ENCODE measurements at regions not wholly inside any gene's neighbourhood (a gene's known extent, or its start where the extent isn't known, plus 50 kb on each side); places are given as distances from the start of the nearest gene placed in this dataset.

DNA sequence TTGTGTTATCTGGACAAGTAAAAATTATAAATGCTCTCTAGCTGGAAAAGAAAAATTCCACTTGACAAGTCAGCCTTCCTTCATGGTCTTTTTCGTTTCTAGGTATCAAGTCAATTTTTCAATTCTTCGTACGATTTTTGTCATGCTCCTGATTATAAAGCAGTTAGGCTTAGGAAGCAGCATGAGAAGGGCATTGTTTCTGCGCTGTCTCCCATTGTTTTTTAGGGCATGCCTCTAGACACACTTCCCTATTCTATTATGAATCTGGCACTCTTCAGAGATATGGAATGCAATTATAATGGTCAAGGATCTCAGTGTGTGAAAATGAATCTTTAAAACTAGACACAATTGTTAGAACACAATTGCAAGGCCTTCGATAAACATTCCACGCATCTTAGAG is 164.1 kb upstream of the FAT1 start:
- no peaks in the 10 kb centered on the region for H3K27me3 Mint-ChIP-seq (ENCODE audit: low read depth)
- intact Hi-C loops (cut with micrococcal nuclease) = no loop called here

DNA sequence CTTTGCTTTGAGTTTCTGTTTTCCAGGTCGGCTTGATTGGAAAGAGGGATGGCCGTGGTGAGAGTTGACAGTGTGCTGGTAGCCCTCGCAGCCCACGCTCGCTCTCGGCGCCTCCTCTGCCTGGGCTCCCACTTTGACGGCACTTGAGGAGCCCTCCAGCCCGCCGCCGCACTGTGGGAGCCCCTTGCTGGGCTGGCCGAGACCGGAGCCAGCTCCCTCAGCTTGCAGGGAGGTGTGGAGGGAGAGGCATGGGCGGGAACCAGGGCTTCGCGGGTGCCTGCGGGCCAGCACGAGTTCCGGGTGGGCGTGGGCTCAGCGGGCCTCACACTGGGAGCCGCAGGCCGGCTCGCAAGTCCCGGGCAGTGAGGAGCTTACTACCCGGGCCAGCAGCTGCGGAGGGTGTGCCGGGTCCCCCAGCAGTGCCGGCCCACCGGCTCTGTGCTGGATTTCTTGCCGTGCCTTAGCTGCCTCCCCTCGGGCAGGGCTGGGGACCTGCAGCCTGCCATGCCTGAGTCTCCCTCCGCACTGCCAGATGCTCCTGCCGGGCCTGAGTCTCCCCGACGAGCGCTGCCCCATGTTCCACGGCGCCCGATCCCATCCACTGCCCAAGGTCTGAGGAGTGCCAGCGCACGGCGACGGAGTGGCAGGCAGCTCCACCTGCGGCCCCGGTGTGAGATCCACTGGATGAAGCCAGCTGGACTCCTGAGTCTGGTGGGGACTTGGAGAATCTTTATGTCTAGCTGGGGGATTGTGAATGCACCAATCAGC is 166.4 kb upstream of the FAT1 start:
- Mint-ChIP-seq H3K27me3 (ENCODE audit: low read depth) (no peaks in the 10 kb centered on the region), H3K36me3 (ENCODE audit: low read depth) (no peaks in the 10 kb centered on the region), H3K4me3 (no peak overlapping the region), H3K4me1 (ENCODE audit: low read depth) (no peaks in the 10 kb centered on the region), H3K27ac (no peak overlapping the region), H3K9me3 (peaks cover 4% of the 10 kb centered on the region)
- DNase-seq = no peak
- CTCF ChIA-PET = no interaction called here
- intact Hi-C loops (cut with micrococcal nuclease) = no loop called here

More for the DNA sequence above, 164.1 kb upstream of the FAT1 start:
- CTCF ChIA-PET = no interaction called here
- Mint-ChIP-seq H3K27ac (no peak overlapping the region), H3K36me3 (ENCODE audit: low read depth) (no peaks in the 10 kb centered on the region), H3K4me3 (no peak overlapping the region), H3K4me1 (ENCODE audit: low read depth) (no peaks in the 10 kb centered on the region), H3K9me3 (peaks cover 4% of the 10 kb centered on the region)
- no peak for DNase-seq

DNA sequence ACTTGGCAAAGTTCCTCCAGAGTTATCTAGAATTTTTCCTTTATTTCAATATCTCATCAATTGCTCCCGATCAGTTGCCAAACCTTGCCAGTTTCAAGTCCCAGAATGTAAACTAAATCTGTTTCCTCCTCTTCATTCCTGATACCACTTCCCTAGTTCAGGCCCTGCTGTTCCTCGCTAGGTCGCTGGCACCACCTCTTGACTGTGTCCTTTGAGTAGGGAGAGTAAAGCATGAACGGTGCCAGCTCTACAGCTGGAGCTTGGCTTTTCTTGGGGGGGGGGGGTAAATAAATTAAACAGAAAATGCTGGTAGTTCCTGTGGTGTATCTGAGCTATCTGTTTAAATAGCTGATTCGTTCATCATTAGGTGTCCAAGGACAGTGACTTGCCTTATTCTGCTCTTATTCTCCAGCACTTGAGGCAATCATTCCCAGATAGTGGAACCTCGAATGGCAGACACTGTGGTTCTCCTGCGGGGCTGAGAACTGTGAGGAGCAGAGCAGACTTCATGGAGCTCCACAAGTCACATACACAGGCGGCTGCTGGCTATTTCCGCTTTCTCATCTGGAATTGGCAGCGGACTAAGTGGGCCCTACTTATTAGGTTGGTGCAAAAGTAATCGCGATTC is 168.3 kb upstream of the FAT1 start:
- no peak for DNase-seq
- Mint-ChIP-seq H3K9me3 (peaks cover 8% of the 10 kb centered on the region), H3K36me3 (ENCODE audit: low read depth) (no peaks in the 10 kb centered on the region), H3K4me1 (ENCODE audit: low read depth) (no peaks in the 10 kb centered on the region), H3K4me3 (no peak overlapping the region), H3K27me3 (ENCODE audit: low read depth) (no peaks in the 10 kb centered on the region), H3K27ac (no peak overlapping the region)
- CTCF ChIA-PET = no interaction called here
- intact Hi-C loops (cut with micrococcal nuclease) = no loop called here

DNA sequence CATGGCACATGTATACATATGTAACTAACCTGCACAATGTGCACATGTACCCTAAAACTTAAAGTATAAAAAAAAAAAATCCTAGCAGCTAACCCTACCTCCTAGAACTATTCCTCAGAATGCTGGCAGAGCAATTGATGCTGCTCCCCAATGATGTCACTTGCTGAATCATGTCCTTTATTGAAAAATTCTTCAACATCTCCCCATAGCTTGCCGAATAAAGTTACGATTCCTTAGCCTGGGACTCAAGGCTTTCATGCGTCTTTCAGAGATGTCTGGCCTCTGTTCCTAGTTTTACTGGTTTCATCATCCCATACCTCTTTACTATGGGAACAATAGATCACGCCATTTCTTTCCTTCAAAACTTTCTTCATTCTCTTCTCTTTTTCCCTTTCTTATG is 174.7 kb upstream of the FAT1 start:
- H3K27me3 Mint-ChIP-seq (ENCODE audit: low read depth) = peaks cover 3% of the 10 kb centered on the region
- no peak for DNase-seq
- H3K9me3 Mint-ChIP-seq = peaks cover 13% of the 10 kb centered on the region
- intact Hi-C loops (cut with micrococcal nuclease) = no loop called here
- no peak overlapping the region for H3K27ac Mint-ChIP-seq
- H3K4me3 Mint-ChIP-seq = no peak overlapping the region
- H3K36me3 Mint-ChIP-seq (ENCODE audit: low read depth) = no peaks in the 10 kb centered on the region
- H3K4me1 Mint-ChIP-seq (ENCODE audit: low read depth) = no peaks in the 10 kb centered on the region
- CTCF ChIA-PET = interaction anchor here (0.6 kb wide), 1 partner anchor 12 kb away, joined by 4 read pairs; no protein-coding TSS in a partner anchor

DNA sequence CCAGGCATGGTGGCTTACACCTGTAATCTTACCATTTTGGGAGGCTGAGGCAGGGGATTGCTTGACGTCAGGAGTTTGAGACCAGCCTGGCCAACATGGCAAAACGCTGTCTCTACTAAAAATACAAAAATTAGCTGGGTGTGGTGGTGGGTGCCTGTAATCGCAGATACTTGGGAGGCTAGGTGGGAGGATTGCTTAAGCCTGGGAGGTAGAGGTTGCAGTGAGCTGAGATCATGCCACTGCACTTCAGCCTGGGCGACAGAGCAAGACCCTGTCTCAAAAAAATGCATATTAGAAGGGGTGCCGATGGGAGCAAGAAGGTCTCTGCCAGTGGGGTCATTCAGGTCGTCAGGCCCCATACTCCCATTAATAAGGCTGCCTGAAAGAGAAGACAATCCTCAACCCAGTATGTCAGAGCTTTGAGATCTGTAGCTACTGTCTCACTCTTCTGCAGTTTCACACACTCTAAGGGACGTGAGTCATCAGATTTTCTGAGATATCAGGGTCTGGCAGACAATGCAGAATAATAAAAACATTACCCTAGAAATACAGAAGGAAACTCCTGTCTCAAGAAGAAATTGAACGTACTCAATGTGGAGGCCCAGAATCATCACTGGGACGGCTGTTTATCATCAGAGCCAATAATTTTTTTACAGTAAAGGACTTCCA is 176.7 kb upstream of the FAT1 start:
- H3K9me3 Mint-ChIP-seq = peaks cover 13% of the 10 kb centered on the region
- intact Hi-C loops (cut with micrococcal nuclease) = no loop called here
- H3K27me3 Mint-ChIP-seq (ENCODE audit: low read depth) = peaks cover 3% of the 10 kb centered on the region
- no peak for DNase-seq
- H3K4me1 Mint-ChIP-seq (ENCODE audit: low read depth) = no peaks in the 10 kb centered on the region
- H3K36me3 Mint-ChIP-seq (ENCODE audit: low read depth) = no peaks in the 10 kb centered on the region
- H3K4me3 Mint-ChIP-seq = no peak overlapping the region
- H3K27ac Mint-ChIP-seq = no peak overlapping the region
- CTCF ChIA-PET = interaction anchor here (0.7 kb wide), 1 partner anchor 175 kb away, joined by 3 read pairs; no protein-coding TSS in a partner anchor

DNA sequence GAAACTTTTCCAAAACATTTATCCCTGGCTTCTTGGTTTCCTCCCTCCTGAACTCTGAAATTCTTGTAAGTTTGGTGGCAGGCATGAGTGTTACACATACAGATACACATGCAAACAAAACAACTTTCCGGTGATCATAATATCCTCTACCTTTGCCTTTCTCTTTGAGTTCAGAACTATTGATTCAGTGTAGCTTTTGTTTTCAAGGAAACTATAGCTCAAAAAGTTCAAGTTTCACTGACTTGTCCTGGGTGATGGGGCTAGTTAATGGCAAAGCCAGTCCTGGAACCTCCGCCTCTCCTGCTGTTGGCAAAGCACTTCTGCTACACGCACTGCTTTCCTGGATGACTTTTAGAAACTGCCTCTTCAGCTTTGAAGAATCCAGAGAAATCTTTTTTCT is 177.3 kb upstream of the FAT1 start:
- no peaks in the 10 kb centered on the region for H3K4me1 Mint-ChIP-seq (ENCODE audit: low read depth)
- no peak overlapping the region for H3K27ac Mint-ChIP-seq
- CTCF ChIA-PET = no interaction called here
- intact Hi-C loops (cut with micrococcal nuclease) = no loop called here
- H3K4me3 Mint-ChIP-seq = no peak overlapping the region
- DNase-seq = no peak
- H3K9me3 Mint-ChIP-seq = peaks cover 13% of the 10 kb centered on the region
- no peaks in the 10 kb centered on the region for H3K36me3 Mint-ChIP-seq (ENCODE audit: low read depth)
- peaks cover 3% of the 10 kb centered on the region for H3K27me3 Mint-ChIP-seq (ENCODE audit: low read depth)

DNA sequence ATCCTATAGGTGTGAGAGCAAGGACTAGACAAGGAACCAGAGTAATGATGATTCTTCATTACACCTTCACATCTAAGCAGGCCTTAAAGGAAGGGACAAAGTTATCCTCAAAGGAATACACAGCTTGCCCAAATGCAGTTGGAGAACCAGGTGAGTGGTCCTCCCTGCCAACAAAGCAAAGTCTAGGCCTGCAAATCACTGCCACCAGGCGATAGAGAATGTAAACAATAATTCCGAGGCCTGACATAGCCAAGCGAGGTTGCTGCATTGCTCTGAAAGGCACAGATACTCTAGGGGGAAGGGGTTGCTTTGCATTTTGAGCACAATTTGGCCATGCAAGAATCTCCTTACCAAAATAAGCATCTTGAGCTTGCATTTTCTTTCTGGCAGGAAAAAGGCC is 178.2 kb upstream of the FAT1 start:
- CTCF ChIA-PET = no interaction called here
- Mint-ChIP-seq H3K4me3 (no peak overlapping the region), H3K36me3 (ENCODE audit: low read depth) (no peaks in the 10 kb centered on the region), H3K27me3 (ENCODE audit: low read depth) (peaks cover 3% of the 10 kb centered on the region), H3K4me1 (ENCODE audit: low read depth) (no peaks in the 10 kb centered on the region), H3K27ac (no peak overlapping the region), H3K9me3 (peaks cover 11% of the 10 kb centered on the region)
- intact Hi-C loops (cut with micrococcal nuclease) = no loop called here
- DNase-seq = no peak

DNA sequence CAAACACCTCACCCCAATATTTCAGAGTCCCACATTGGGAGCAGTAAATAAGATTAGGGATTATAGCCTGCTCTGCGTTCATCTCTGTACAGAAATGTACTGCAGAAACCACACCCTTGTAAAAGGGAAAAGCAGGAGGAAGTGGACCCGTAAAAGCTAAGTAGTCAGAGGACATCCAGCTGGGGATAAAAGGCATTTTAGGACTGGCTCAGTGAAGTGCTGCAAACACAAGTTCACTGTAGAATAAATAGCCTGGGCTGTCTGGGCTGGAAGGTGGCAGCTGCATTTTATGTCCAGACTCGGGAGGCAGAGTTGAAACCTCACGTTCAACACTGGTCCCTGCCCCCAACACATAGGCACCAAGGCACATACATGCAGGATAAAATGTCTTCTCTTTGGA is 178.7 kb upstream of the FAT1 start:
- intact Hi-C loops (cut with micrococcal nuclease) = no loop called here
- H3K27ac Mint-ChIP-seq = no peak overlapping the region
- CTCF ChIA-PET = no interaction called here
- no peak for DNase-seq
- no peaks in the 10 kb centered on the region for H3K36me3 Mint-ChIP-seq (ENCODE audit: low read depth)
- no peaks in the 10 kb centered on the region for H3K4me1 Mint-ChIP-seq (ENCODE audit: low read depth)
- H3K27me3 Mint-ChIP-seq (ENCODE audit: low read depth) = peaks cover 3% of the 10 kb centered on the region
- H3K9me3 Mint-ChIP-seq = peaks cover 11% of the 10 kb centered on the region
- no peak overlapping the region for H3K4me3 Mint-ChIP-seq

DNA sequence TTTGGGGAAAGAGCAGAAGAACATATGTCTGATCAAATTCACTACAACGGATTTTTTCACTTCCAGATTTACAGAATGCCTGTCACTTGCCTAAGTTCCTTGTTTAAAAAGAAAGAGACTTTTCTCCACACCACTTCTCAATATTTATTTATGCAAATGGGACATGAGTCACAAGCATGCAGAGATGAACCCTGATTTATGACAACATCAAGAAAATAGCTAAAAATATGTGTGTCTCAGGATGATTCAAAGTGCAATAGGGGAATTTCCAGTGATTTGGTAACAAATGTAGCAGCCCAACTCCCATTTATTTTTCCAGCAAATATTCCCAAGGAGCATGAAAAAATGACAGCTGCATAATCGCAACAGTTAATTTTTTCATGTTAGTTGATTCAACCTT is 180.4 kb upstream of the FAT1 start:
- intact Hi-C loops (cut with micrococcal nuclease) = no loop called here
- H3K27me3 Mint-ChIP-seq (ENCODE audit: low read depth) = peaks cover 3% of the 10 kb centered on the region
- H3K27ac Mint-ChIP-seq = no peak overlapping the region
- CTCF ChIA-PET = interaction anchor here (0.7 kb wide), 1 partner anchor 272 kb away, joined by 3 read pairs; no protein-coding TSS in a partner anchor
- DNase-seq = no peak
- peaks cover 6% of the 10 kb centered on the region for H3K9me3 Mint-ChIP-seq
- no peaks in the 10 kb centered on the region for H3K4me1 Mint-ChIP-seq (ENCODE audit: low read depth)
- no peak overlapping the region for H3K4me3 Mint-ChIP-seq
- no peaks in the 10 kb centered on the region for H3K36me3 Mint-ChIP-seq (ENCODE audit: low read depth)

DNA sequence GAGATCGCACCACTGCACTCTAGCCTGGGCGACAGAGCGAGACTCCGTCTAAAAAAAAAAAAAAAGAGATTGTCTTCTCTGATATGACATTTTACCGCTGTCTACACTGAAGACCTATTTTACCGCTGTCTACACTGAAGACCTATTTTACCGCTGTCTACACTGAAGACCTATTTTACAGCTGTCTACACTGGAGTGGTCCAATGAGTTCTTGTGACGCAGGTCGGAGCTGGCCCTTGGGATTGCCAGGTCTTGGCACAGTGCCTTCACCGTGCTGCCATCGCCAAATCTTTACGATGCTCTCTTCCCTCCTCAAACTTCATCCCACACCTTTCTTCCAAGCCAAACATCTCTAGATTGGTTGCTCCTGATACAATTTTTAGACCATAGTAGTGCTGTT is 183.1 kb upstream of the FAT1 start:
- Mint-ChIP-seq H3K27ac (no peak overlapping the region), H3K36me3 (ENCODE audit: low read depth) (no peaks in the 10 kb centered on the region), H3K4me1 (ENCODE audit: low read depth) (no peaks in the 10 kb centered on the region), H3K9me3 (peaks cover 4% of the 10 kb centered on the region), H3K27me3 (ENCODE audit: low read depth) (peaks cover 3% of the 10 kb centered on the region), H3K4me3 (no peak overlapping the region)
- CTCF ChIA-PET = no interaction called here
- intact Hi-C loops (cut with micrococcal nuclease) = no loop called here
- no peak for DNase-seq

DNA sequence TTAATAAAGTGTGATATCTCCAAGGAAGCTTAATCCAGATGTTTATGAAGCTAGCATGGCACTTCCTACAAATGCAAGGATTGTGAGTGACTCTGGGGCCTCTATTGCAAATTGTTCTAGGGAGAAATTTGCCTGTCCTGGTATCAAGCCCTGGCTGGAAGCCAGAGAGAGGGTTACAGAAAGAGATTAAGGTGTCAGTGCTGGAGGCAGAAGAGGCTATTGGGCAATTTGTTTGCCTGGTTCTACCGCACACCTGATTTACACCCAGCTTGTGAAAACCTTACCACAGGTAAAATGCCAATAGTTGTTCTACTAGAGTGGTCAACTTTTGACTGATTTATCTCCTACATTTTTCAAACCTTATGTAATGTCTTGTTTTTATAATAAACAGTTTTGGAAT is 186.7 kb upstream of the FAT1 start:
- Mint-ChIP-seq H3K9me3 (peaks cover 4% of the 10 kb centered on the region), H3K27me3 (ENCODE audit: low read depth) (no peaks in the 10 kb centered on the region), H3K4me3 (no peak overlapping the region), H3K27ac (no peak overlapping the region), H3K36me3 (ENCODE audit: low read depth) (no peaks in the 10 kb centered on the region), H3K4me1 (ENCODE audit: low read depth) (no peaks in the 10 kb centered on the region)
- DNase-seq = no peak
- intact Hi-C loops (cut with micrococcal nuclease) = no loop called here
- CTCF ChIA-PET = interaction anchor here (0.6 kb wide), 1 partner anchor 12 kb away, joined by 4 read pairs; no protein-coding TSS in a partner anchor

DNA sequence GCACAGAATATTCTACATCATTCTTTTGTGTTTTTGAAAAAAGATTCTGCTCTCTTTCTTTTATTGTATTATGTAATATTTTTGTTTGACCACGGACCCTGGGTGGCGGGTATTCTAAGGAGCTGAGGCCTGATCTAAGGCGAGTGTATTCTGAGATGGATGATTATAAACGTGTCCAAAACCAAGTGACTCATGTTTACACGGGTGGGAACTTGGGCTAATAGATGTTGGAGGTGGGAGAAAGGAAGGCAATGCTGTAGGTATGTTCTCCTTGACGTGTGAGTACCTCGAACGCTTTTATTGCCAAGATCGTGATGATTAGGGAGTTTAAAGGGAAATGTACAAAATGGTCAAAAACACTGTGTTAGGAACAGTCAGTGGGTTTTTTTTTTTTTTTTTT is 188.9 kb upstream of the FAT1 start:
- intact Hi-C loops (cut with micrococcal nuclease) = no loop called here
- Mint-ChIP-seq H3K9me3 (no peaks in the 10 kb centered on the region), H3K4me3 (no peak overlapping the region), H3K27me3 (ENCODE audit: low read depth) (no peaks in the 10 kb centered on the region), H3K4me1 (ENCODE audit: low read depth) (no peaks in the 10 kb centered on the region), H3K27ac (no peak overlapping the region), H3K36me3 (ENCODE audit: low read depth) (no peaks in the 10 kb centered on the region)
- DNase-seq = no peak
- CTCF ChIA-PET = no interaction called here

DNA sequence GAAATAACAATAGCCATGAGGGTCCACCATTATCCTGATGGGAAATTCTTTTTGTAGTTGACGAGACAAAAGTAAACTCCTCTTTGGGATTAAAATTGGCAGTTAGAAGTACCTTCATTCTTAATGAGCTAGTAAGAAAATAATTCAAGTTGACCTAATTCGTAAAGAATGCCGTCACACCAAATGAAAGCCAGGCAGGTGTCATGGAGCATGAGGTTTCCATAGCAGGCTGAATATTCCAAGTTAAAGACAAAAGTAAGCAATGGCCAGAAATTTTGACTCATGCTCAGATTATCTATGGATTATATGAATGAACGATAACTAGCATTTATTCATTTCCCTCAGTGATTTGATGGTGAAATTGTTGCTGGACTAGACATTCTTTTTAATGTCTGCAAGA is 192.2 kb upstream of the FAT1 start:
- CTCF ChIA-PET = no interaction called here
- no peaks in the 10 kb centered on the region for H3K36me3 Mint-ChIP-seq (ENCODE audit: low read depth)
- H3K27ac Mint-ChIP-seq = no peak overlapping the region
- intact Hi-C loops (cut with micrococcal nuclease) = no loop called here
- no peaks in the 10 kb centered on the region for H3K4me1 Mint-ChIP-seq (ENCODE audit: low read depth)
- no peak overlapping the region for H3K4me3 Mint-ChIP-seq
- H3K9me3 Mint-ChIP-seq = no peaks in the 10 kb centered on the region
- no peak for DNase-seq
- H3K27me3 Mint-ChIP-seq (ENCODE audit: low read depth) = no peaks in the 10 kb centered on the region

Data from activated naive CD4-positive, alpha-beta T cell treated with anti-CD3 and anti-CD28 coated beads for 36 hours (primary cell).